ENCODE measurements at regions not wholly inside any gene's neighbourhood (a gene's known extent, or its start where the extent isn't known, plus 50 kb on each side); places are given as distances from the start of the nearest gene placed in this dataset.

- no peak overlapping the region for H3K4me3 ChIP-seq
- Mint-ChIP-seq H3K4me1 (no peaks in the 10 kb centered on the region), H3K4me3 (no peak overlapping the region), H3K27me3 (ENCODE audit: insufficient read depth, low read depth, poor library complexity) (peaks cover 2% of the 10 kb centered on the region), H3K36me3 (ENCODE audit: low read depth) (0 out of 3 replicates have a peak, but pooled peaks cover 3% of the 10 kb centered on the region), H3K9me3 (peaks cover 7% of the 10 kb centered on the region; the same call in 2 of the 3 replicates), H3K27ac (no peak overlapping the region)
- no peaks in the 10 kb centered on the region for H3K36me3 ChIP-seq (ENCODE audit: insufficient read depth)
- no peak overlapping the region for H3K4me2 ChIP-seq
- TF ChIP-seq POLR2AphosphoS5 (IDR thresholded peaks at IDR 0.05; ENCODE audit: low read depth) (no peak), NANOG (IDR thresholded peaks at IDR 0.05; ENCODE audit: borderline replicate concordance) (no peak), STAT1 (IDR thresholded peaks at IDR 0.05; ENCODE audit: unreplicated experiment) (no peak), CTCF (conservative IDR thresholded peaks at IDR 0.05; ENCODE audit: low read depth in 2 of 2) (no peak), EZH2phosphoT487 (IDR thresholded peaks at IDR 0.05; ENCODE audit: unreplicated experiment) (no peak), EZH2 (IDR thresholded peaks at IDR 0.05; ENCODE audit: low read depth, unreplicated experiment) (no peak), ETS1 (IDR thresholded peaks at IDR 0.05) (no peak), REST (IDR thresholded peaks at IDR 0.05; ENCODE audit: unreplicated experiment) (no peak), ZNF462 (CRISPR knock-in tag; IDR thresholded peaks at IDR 0.05) (no peak), JUNB (IDR thresholded peaks at IDR 0.05; ENCODE audit: unreplicated experiment) (no peak), ZNF114 (CRISPR knock-in tag; IDR thresholded peaks at IDR 0.05) (no peak)
- H3F3A ChIP-seq (replicated peaks; ENCODE audit: low read depth) = no peaks in the 10 kb centered on the region
- H2AFZ ChIP-seq = 0 out of 2 replicates have a peak overlapping the region, but pooled peaks have one; percentile 18
- no peaks in the 10 kb centered on the region for H3K79me2 ChIP-seq (replicated peaks; ENCODE audit: insufficient read depth)
- DNase-seq (ENCODE audit: low spot score) (no peak), ATAC-seq (no peak)
- H3K27me3 ChIP-seq (ENCODE audit: insufficient read depth) = no peaks in the 10 kb centered on the region
- no peaks in the 10 kb centered on the region for H3K9me2 ChIP-seq (ENCODE audit: insufficient read depth)
- no peak overlapping the region for H3K27ac ChIP-seq (ENCODE audit: low read depth)
- H3K4me1 ChIP-seq (ENCODE audit: insufficient read depth) = no peaks in the 10 kb centered on the region
- no peaks in the 10 kb centered on the region for H4K20me1 ChIP-seq (replicated peaks; ENCODE audit: insufficient read depth)
These were observed 174.6 kb downstream of the TOX3 start for GRCh38 chr16:52372313-52372712.
